Transverse colon (tissue), 4 donors: ENCODE measurements at regions not wholly inside any gene's neighbourhood (a gene's known extent, or its start where the extent isn't known, plus 50 kb on each side); places are given as distances from the start of the nearest gene placed in this dataset.

Experiments used
- DNase-seq: peaks from one replicate; pipeline ENCODE4 v3.0.0-alpha.2; 2019
- H3K27ac ChIP-seq, 4 donors: fragments of 200-600 bp; sonication (generic); 2 replicates each; pipeline ENCODE4 v1.5.1; 2016 to 2018; ENCODE audit warnings: inconsistent platforms in 4 of 4
- H3K27me3 ChIP-seq: fragments of 200-600 bp; sonication (generic); 2 replicates; pipeline ENCODE4 v1.5.1; 2017; ENCODE audit warnings: inconsistent platforms
- H3K36me3 ChIP-seq, 4 donors: fragments of 200-600 bp; sonication (generic); 2 replicates each; pipeline ENCODE4 v1.5.1; 2017 to 2019; ENCODE audit warnings: inconsistent platforms in 4 of 4
- H3K4me1 ChIP-seq, 4 donors: fragments of 200-600 bp; sonication (generic); 2 replicates each; pipeline ENCODE4 v1.5.1; 2017 to 2020; ENCODE audit warnings: inconsistent platforms in 4 of 4
- H3K4me3 ChIP-seq, 4 donors: fragments of 200-600 bp; sonication (generic); 1 replicate in 1 of 4; 2 replicates in 3 of 4; pipeline versions ENCODE4 v1.5.1 to v1.6.1; 2017 to 2019; ENCODE audit warnings: inconsistent platforms in 4 of 4
- H3K9me3 ChIP-seq, 2 donors: fragments of 200-600 bp; sonication (generic); 2 replicates each; pipeline ENCODE4 v1.5.1; 2017 to 2019; ENCODE audit warnings: inconsistent platforms in 2 of 2
- EP300 ChIP-seq: sonication (generic); formaldehyde crosslinking; IDR thresholded peaks from one replicate; pipeline ENCODE4 v1.6.1; 2017; ENCODE audit warnings: antibody characterized with exemption, low read depth
- POLR2A ChIP-seq: fragments of 450-650 bp; IDR thresholded peaks from one replicate; pipeline ENCODE4 v1.6.1; 2016; ENCODE audit warnings: antibody characterized with exemption, mild to moderate bottlenecking, moderate library complexity
- POLR2AphosphoS5 ChIP-seq, 3 donors: sonication (generic); formaldehyde crosslinking; IDR thresholded peaks; one replicate each; pipeline ENCODE4 v1.6.1; 2016; ENCODE audit warnings: antibody characterized with exemption in 3 of 3
- WGBS, 2 donors: methylation state at CpG; one replicate each; pipeline ENCODE4 v1.1.5; 2018; ENCODE audit warnings: low coverage in 1 of 2; 5-methylcytosine and 5-hydroxymethylcytosine counted together
- in situ Hi-C, 4 donors: fragments of 200-750 bp; cut with MboI; loops; one replicate each; pipeline versions ENCODE4 v1.15.0 to v1.15.1; 2017; ENCODE audit warnings: low sequenced_read_pairs in 3 of 4, low pct_ligation_motif_present in 1 of 4, low pct_unique_long_range_greater_than_20kb in 1 of 4
- intact Hi-C: fragments of 100-400 bp; cut with DNase I; formaldehyde crosslinking; loops from one replicate; pipeline ENCODE4 v1.15.1; 2023; ENCODE audit warnings: low total_unique reads
- TF ChIP-seq, protein P1 (sequence below), 5 experiments: fragments of 200-600 bp in 3 of 5; fragments of 450-650 bp in 2 of 5; sonication (generic) in 3 of 5; IDR thresholded peaks; 1 replicate in 2 of 5; 2 replicates in 3 of 5; pipeline ENCODE4 v1.5.1; 2016 to 2017; ENCODE audit warnings: antibody characterized with exemption in 5 of 5, inconsistent platforms in 3 of 5, mild to moderate bottlenecking in 2 of 5, moderate library complexity in 1 of 5

DNA sequence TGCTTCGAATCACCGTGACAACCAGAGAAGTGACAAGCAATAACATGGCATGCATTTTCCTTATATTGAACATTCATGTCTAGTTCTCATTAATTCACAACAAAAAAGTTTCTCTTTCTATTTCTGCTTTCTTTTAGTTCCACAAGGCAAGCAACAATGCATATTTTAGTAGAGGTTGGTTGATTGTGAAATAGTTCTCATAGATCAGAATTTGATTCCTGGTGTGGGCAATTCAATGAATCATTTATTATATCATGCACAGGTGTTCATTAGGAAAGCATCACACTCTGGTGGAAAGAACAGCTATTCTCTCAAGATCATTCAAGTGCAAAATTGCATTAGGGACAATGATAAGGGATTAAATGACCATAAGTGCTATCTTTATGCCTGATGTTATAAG, 980.9 kb downstream of the BRINP3 start:
- H3K9me3 ChIP-seq: no peaks in the 10 kb centered on the region
- intact Hi-C loops (no loop called here), in situ Hi-C loops (no loop called here)

GRCh38 chr1:189499736-189500135, 977.9 kb downstream of the BRINP3 start:
- Histone ChIP-seq H3K4me1 (no peaks in the 10 kb centered on the region), H3K36me3 (no peaks in the 10 kb centered on the region), H3K27ac (no peak overlapping the region), H3K4me3 (no peak overlapping the region), H3K27me3 (no peaks in the 10 kb centered on the region), H3K9me3 (no peaks in the 10 kb centered on the region)
- TF ChIP-seq POLR2A: no peak
- TF ChIP-seq POLR2AphosphoS5 (IDR thresholded peaks at IDR 0.05): no peak
- TF ChIP-seq EP300: no peak
- TF ChIP-seq, protein P1, sequence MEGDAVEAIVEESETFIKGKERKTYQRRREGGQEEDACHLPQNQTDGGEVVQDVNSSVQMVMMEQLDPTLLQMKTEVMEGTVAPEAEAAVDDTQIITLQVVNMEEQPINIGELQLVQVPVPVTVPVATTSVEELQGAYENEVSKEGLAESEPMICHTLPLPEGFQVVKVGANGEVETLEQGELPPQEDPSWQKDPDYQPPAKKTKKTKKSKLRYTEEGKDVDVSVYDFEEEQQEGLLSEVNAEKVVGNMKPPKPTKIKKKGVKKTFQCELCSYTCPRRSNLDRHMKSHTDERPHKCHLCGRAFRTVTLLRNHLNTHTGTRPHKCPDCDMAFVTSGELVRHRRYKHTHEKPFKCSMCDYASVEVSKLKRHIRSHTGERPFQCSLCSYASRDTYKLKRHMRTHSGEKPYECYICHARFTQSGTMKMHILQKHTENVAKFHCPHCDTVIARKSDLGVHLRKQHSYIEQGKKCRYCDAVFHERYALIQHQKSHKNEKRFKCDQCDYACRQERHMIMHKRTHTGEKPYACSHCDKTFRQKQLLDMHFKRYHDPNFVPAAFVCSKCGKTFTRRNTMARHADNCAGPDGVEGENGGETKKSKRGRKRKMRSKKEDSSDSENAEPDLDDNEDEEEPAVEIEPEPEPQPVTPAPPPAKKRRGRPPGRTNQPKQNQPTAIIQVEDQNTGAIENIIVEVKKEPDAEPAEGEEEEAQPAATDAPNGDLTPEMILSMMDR (IDR thresholded peaks at IDR 0.05): no peak
- in situ Hi-C loops (no loop called here), intact Hi-C loops (no loop called here)
- DNase-seq: no peak
- 54 to 61% methylated on average over 2 to 4 of the region's 4 CpGs for WGBS, 2 donors

More for the DNA sequence above, 980.9 kb downstream of the BRINP3 start:
- no peaks in the 10 kb centered on the region for H3K27me3 ChIP-seq
- DNase-seq: no peak
- H3K27ac ChIP-seq: no peak overlapping the region
- TF ChIP-seq EP300 (no peak), POLR2A (no peak), POLR2AphosphoS5 (IDR thresholded peaks at IDR 0.05) (no peak)
- TF ChIP-seq, protein P1 (IDR thresholded peaks at IDR 0.05): no peak
- no peak overlapping the region for H3K4me3 ChIP-seq
- WGBS, 2 donors: 63 to 69% methylated on average over 2 of the region's 2 CpGs
- H3K4me1 ChIP-seq: no peaks in the 10 kb centered on the region
- H3K36me3 ChIP-seq: no peaks in the 10 kb centered on the region

DNA sequence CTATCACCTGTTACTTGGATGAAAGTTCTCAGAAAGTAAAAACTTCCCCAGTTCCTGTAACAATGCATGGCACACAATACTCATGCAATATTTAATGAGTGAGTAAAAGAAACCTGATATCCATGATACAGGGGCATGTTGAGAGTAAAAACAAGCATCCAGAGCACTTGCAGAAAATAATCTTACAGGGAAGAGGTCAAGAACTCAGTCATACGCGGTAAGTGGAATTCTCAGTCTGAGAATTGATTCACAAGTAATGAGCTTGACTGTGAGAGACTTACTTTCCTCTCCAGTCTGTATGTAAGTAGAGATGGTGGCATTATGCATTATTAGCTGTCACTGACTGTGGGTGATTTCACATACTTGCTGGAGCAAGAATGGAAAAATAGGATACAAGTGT, 976.9 kb downstream of the BRINP3 start:
- DNase-seq: no peak
- TF ChIP-seq EP300 (no peak), POLR2A (no peak), POLR2AphosphoS5 (IDR thresholded peaks at IDR 0.05) (no peak)
- TF ChIP-seq, protein P1 (IDR thresholded peaks at IDR 0.05): no peak
- H3K9me3 ChIP-seq: no peaks in the 10 kb centered on the region
- H3K27me3 ChIP-seq: no peaks in the 10 kb centered on the region
- H3K36me3 ChIP-seq: no peaks in the 10 kb centered on the region
- H3K4me3 ChIP-seq: no peak overlapping the region
- H3K4me1 ChIP-seq: no peaks in the 10 kb centered on the region
- intact Hi-C loops: no loop called here
- H3K27ac ChIP-seq: no peak overlapping the region
- 90 to 93% methylated on average over 2 of the region's 2 CpGs for WGBS, 2 donors
- in situ Hi-C loops: no loop called here

- no peak overlapping the region for H3K27ac ChIP-seq
- no peaks in the 10 kb centered on the region for H3K27me3 ChIP-seq
- H3K4me3 ChIP-seq: no peak overlapping the region
- no peak for TF ChIP-seq EP300
- TF ChIP-seq, protein P1 (IDR thresholded peaks at IDR 0.05): no peak
- no peak for TF ChIP-seq POLR2AphosphoS5 (IDR thresholded peaks at IDR 0.05)
- no peak for TF ChIP-seq POLR2A
- DNase-seq: no peak
- in situ Hi-C loops: no loop called here
- no peaks in the 10 kb centered on the region for H3K9me3 ChIP-seq
- no peaks in the 10 kb centered on the region for H3K36me3 ChIP-seq
- H3K4me1 ChIP-seq: no peaks in the 10 kb centered on the region
- intact Hi-C loops: no loop called here
These were observed 966.8 kb downstream of the BRINP3 start for GRCh38 chr1:189510827-189511226.
